GM18907 (cell line): ENCODE measurements at regions not wholly inside any gene's neighbourhood (a gene's known extent, or its start where the extent isn't known, plus 50 kb on each side); places are given as distances from the start of the nearest gene placed in this dataset.

ENCODE experiments used
- ATAC-seq: cut with Tn5 transposase; IDR thresholded peaks from one replicate; pipeline ENCODE4 v1.9.1; 2021; ENCODE audit warnings: mild to moderate bottlenecking, moderate library complexity; ENCODE audit not compliant: unreplicated experiment

DNA sequence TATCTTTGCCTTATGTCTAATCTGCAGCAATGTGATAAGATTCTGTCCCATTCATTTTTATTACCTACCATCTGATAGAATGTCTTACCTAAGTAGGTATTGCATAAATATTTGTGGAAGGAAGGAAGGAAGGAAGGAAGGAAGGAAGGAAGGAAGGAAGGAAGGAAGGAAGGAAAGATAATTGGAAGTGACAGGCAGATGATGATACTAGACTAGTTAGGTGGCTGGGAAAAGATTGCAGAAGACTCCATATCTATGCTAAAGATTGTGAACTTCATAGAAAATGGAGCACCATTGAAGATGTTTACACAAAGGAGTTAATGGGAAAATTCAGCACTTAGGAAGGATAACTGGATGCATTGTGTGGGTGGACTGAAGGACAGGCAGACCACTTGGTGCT, 909.0 kb downstream of the EPHA4 start:
- ATAC-seq: no peak

DNA sequence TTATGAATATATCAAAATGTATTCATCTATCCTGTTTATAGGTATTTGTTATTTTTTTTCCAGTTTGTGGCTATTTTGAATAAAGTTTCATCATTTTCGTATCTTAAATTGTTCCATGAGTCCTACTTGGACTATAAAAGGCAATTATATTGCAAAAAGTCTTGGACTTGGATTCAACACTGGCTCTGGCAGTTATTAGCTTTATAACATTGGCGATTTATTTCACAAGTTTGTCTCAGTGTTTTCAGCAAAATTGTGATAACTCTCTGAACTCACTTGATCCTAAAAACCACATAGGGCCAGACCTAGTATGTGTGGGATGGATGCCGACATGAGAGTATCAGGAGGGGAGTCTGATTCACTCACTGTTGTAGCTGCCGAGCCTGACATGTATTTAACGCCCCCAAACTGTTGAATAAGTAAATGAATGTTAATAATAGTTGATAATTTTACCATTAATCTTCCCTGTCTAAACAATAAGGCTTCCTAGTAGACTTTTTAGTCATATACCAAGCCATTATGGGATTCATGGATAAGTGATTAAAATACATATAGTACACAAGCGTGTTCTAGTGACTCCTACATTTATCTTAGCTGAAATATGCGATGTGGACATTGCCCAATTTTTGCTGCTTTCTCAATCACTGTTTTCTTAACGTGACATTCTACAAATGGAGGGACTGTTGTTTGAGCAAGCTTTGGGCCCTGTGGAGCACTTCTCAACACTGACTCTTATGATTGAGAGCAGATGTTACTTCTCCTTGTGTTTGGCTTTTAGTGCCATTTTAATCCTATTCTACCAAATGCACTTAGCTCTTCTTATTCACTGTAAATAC, 907.6 kb downstream of the EPHA4 start:
- ATAC-seq: no peak

DNA sequence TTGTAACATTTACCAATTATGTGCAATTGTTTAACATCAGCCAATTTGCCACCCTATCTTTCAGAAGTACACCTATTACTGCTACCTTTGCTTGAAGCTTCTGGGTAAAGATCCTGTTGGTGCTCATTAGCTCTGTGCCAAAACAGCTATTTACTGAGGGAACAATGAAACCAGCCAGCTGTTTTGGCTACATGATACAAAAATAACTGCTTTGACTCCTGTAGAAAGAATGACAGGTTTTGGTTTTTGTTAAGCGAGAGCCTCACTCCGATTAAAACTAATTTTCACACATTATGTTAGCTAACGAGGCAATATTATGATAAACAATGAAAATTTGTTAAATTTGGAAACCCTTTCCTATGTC, 907.0 kb downstream of the EPHA4 start:
- ATAC-seq: no peak

DNA sequence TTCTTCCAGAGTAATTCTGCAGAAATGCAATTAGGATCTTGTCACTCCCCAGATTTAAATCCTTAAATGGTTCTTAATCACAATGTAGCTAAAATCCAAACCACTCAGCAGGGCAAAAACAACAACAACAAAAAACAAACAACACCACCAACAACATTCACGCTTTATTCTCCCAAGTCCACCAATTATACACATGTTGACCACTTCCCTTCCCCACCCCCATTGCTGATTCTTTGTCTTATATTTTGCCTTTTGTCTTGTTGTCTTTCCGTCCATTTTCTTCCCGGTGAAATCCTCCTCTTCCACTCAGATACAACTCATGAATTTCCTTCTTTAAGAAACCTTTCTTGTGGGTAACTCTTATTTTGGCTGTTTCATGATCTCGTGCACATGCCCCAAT, 902.8 kb downstream of the EPHA4 start:
- ATAC-seq: no peak

DNA sequence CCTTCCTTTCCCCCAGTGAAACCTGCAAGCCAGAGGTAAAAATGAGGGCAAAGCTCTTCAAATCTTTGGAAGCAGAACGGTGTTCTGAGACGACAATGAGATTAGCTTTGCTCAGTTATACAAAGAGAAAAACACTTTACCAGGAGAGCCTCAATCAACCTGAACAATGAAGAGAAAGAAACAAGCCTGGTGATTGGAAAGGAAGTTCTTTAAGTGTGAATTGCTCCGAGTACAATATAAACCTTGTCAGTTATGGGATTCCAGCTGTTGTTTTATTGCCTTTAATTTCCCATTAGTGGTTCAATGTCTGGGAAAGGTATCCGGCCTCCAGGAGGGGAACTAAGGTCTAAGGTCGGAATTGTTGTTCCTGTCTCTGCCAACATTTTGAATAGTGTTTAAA, 901.6 kb downstream of the EPHA4 start:
- ATAC-seq: no peak

DNA sequence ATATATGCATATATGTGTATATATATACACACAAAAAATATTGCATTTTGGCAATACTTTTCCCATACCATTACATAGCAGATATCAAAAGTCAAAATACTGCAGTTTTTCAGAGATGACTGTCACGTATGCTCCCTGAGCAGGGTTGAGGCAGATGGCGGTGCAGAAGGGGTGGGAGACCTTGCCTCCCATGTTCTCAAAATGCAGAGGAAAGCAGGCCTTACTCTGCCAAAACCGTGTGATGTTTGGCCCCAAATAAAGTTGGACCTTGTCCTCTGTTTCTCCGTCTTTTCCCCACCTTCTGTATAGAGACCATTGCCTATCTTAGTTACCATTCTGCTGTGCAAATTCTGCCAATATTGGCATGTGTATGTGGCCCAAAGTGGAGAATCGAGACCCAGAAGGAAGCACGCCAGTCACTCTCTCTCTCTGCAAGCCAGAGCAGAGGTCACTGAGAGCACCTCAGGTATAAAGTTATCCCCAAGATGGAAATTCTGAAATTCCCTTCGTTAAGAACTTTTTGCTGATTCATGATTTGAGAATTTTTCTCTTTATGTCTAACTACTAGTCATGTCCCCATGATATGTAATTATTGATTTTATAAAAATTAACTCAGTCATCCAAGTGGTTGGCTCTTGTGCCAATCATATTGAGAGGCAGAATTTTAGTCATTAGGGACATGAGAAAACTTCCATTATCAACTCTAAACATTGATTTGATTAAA, 898.8 kb downstream of the EPHA4 start:
- no peak for ATAC-seq

DNA sequence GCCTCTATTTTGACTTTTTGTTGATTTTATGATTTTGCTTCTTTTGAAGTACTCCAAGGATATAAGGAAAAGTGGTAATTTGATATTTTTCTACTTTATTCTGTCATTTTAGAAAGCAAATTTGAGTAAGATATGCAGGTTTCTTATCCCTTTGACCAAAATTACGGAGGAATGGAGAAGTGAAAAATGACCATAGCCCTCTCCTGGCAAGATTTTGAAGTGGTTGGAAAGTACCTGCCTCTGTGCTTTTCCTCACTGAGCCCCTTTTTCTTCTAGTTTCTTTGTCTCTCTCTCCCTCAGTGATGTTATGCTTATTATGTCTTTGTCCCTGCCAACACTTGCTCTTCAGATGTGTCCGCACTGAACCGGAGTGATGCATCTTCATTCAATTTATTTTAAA, 898.1 kb downstream of the EPHA4 start:
- ATAC-seq: peak; percentile 77

DNA sequence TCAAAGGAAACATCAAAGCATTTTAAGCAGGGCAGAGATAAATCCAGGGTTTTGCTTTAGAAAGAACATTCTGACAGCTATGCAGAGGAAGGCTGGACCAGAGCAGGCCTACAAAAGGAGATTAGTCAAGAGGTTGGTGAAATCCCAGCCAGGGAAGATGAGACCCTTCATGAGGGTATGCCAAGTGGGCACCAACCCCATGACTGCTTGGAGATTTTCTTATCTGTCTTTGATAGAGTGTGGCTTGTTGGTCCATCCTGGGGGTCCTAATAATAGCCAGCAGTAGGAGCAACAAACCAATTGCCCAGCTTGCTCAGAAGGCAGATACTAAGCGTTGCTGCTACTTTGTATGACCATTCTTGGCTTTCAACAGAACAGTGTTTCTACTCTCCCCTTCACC, 895.4 kb downstream of the EPHA4 start:
- no peak for ATAC-seq

DNA sequence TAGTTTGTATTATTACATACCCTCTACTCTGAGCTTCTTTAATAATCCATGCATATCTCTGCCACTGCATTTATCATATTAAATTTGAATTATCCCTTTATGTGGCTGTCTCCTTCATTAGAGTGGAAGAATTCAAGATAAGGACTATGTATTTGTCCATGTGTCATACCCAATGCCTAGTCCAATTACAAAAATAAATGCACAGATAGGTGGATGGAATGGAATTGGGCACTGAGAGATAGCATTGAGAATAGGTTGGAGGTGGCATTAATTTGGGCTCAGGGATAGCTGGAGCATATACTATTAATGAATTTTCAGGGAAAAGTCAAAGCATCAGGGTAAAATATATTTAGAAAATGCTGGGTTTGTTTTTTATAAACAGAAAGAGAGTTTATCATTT, 893.2 kb downstream of the EPHA4 start:
- ATAC-seq: no peak

DNA sequence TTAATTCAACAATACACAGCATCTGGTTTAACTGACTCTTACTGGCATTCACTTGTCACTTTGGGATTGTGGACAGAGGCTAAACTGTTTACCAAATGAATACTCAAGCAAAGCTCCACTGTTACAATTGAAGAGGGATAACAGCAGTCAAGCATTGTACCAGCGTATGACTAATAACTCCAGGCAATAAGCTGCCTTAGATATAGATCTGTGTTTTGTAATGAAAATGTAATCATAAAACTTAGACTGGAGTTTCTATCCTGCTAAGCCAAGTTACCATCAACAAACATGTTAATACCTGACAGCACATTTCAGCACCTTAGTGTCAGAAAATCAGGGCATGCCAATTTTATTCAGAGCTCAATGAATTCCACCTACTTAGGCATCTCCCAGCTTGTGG, 889.5 kb downstream of the EPHA4 start:
- no peak for ATAC-seq

DNA sequence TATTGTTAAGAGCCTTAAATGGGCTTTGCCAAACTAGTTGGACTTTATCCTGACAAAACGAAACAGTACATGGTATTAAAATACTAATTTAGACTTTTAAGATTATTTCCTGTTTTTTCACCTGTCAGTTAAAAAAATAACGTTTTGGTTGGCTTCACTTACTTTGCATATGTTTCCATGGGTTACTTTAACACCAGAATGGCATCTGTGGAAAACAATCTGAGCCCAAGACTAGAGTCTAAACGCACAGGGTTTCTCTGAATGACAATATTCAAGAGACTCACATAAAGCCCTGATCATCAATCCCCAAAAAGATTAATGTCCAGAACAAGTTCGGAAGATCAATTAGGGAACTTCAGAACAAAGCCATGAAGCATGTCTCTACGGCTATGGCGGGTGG, 888.0 kb downstream of the EPHA4 start:
- no peak for ATAC-seq

DNA sequence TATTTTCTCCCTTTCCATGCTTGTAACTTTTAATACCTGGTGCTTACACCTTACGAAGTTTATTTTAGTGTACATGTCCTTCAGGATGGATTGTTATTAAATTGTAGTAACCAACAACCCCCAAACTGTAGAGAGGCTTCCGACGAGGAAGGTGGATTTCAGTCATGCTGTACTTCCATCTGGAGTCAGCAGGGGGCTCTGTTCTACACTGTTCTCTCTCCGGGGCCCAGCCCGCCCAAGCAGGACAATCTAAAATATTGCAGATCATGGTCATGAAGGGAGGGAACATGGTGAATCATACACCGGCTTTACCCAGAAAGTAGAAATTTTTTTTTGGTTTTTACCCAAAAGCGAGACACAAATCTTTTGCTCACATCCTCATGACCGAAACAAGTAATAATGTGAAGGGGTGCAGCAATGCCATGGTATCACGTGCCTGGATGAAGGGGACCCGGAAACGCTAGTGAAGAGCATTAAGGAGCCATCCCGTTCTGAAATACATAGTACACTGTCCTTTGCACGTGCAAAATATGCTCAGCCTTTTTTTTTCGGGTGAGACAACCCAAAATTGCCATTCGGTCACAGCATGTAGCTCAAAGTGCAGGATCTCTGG, 884.8 kb downstream of the EPHA4 start:
- ATAC-seq: peak; percentile 83

DNA sequence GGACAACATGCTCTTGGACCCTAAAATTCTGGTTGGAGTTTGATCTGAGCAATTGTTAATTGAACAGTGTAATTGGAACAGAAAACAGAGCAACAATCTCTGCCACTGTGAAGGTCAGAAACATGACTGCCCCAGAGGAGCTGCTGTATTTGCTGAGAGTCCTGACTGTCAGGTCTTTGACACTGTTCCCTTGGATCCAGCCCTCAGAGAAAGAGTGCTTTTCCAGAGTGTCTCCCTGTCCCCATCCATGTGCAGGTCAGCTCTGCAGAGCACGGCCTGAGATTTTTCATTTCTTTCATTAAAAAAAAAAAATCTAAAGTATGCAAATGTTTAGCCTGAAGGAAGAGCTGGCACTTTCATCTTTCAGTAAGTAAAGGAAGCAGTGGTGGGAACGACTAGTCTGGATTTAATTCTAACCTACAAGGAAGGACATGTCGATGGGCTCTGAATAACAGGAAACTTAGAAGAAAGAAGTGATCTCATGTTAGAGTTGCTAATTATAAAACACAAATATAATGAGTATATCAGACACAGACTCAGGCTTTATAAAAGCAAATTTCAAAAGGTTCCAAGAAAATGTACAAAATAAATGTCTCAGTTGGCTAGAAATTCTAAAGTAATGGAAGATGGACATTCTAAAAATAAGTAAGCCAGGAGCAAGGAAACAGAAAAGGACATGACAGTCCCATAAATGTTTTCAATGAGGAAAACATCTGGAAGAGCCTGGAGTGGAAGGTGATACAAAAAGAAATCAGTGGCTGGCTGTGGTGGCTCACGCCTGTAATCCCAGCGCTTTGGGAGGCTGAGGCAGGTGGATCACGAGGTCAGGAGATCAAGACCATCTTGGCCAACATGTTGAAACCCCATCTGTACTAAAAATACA, 876.5 kb downstream of the EPHA4 start:
- no peak for ATAC-seq

DNA sequence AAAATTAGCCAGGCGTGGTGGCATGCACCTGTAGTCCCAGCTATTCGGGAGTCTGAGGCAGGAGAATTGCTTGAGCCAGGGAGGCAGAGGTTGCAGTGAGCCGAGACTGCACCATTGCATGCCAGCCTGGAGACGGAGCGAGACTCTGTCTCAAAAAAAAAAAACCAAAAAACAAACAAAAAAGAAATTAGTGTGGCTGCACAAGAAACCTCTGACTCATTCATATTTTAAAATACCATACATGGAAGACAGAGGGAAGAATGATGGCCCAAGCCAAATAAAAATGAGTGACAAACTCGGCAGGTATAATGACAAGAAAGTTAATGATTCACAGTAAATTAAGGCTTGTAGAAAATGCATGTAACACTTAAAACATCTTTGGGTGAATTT, 875.8 kb downstream of the EPHA4 start:
- ATAC-seq: no peak

DNA sequence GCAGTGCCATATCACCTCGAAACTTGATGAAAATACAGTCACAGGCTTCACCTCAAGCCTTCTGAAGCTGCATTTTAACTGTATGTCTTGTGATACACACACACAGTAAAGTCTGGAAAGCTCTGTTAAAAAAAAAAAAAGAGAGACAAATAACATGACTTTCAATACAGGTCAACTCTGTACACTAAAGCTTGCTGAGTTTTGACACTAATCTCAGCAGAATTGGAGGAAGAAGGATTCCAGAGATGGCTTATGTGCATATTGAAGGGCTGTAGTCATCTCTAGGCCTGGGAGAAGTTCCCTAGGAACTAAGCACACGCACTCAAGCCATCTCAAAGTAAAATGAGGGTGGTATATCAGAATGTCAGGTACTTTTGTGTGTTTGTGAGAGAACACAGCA, 875.1 kb downstream of the EPHA4 start:
- ATAC-seq: no peak

DNA sequence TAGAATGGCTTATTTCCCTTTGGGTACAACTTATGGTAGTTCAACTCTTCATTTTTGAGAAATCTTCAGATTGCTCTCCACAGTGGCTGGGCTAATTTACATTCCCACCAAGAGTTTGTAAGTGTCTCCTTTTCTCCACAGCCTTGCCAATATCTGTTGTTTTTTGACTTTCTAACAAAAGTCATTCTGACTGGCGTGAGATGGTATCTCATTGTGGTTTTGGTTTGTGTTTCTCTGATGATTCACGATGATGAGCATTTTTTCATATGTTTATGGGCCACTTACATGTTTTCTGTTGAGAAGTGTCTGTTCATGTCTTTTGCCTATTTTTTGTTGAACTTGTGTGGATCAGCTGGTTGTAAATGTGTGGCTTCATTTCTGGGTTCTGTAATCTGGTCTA, 871.0 kb downstream of the EPHA4 start:
- ATAC-seq: no peak

DNA sequence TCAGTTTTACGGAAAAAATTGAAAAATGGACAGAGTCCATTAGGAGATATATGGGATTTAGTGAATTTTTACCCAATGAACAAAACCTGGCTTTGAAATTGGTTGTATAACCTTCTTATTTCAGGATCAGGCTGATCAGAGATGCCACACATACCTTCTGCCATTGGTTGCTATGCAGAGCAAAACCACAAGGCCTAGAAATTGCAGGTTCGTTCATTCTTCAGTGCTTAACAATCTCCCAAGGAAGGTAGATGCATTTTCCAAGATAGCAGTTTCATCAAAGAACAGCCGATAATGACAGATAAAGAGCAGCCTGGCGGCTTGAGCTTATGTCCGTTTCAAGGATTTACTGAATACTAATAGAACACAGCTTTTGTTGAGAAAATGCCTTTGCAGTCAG, 868.8 kb downstream of the EPHA4 start:
- no peak for ATAC-seq

DNA sequence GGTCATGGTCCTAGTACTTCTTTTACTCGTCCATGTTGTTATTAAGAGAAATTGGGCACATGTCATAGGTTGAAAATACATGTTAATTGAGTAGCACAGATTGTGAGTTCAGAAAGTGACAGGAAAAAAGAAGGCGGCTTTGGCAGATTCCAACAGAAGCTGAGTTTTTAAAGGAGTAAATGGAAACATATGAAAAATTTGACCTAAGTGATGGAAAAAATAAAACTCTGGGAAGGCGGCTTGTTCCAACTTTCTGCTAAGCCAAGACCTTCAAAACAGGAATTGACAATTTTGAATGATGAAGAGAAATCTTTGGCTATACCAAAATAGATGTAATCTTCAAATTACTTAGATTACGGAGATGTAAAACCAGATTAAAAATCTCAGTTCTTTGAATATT, 868.0 kb downstream of the EPHA4 start:
- ATAC-seq: no peak

DNA sequence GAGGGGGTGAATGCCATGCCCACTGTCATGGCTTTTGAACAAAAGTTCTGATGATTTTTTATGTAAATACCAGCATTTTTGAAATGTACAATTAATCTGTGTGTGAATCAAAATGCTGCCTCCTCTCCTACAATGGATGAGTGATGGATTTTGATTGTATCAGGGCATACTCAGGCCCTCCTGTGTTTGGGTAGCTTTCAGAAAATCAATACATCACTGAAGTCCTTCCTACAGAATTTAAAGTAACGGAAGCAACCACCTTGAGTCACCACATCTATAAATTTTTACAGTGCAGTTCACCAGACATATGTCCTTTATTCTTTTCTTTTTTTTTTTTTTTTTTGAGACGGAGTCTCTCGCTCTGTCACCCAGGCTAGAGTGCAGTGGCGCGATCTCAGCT, 867.3 kb downstream of the EPHA4 start:
- no peak for ATAC-seq

DNA sequence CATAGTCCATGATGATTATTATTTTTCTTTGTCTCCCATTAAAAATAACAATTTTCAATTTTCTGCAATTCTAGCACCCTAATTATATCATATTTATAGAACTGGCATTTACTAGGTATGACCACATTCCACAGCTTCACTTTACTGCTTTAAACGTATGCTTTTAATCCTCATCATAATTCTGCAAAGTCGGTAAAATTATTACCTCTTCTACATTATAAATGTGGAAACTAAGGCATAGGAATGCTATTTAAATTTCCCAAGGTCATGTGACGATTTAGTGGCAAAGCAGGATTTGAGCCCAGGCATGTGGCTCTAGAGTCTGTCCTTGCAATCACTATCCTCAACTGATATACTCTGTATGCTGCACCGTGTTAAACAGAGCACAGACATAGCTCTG, 866.4 kb downstream of the EPHA4 start:
- no peak for ATAC-seq

DNA sequence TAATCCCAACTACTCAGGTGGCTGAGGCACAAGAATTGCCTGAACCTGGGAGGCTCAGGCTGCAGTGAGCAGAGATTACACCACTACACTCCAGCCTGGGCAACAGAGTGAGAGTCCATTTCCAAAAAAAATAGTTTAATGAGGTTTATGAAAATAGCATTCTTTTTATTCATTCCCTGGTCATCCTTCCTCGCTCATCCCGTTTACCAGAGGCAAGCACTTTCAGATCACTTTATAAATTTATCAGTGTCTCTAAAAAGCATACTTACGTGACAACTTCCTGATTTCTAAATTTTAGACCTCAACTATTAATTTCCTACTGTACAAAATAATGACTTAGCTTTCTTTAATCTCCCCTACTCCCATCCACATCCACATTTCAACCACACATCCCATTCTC, 864.8 kb downstream of the EPHA4 start:
- no peak for ATAC-seq
